ENCODE measurements at regions not wholly inside any gene's neighbourhood (a gene's known extent, or its start where the extent isn't known, plus 50 kb on each side); places are given as distances from the start of the nearest gene placed in this dataset.

- TF ChIP-seq CTCF (IDR thresholded peaks at IDR 0.05; ENCODE audit: extremely low read depth in 1 of 2, insufficient read depth in 1 of 2, low read depth in 1 of 2, low read length in 2 of 2) (no peak), POLR2AphosphoS5 (IDR thresholded peaks at IDR 0.05; ENCODE audit: insufficient read depth, low read depth, low read length) (no peak), POLR2A (IDR thresholded peaks at IDR 0.05; ENCODE audit: low read depth, low read length) (no peak), EZH2 (IDR thresholded peaks at IDR 0.05; ENCODE audit: borderline replicate concordance, low read depth, low read length, severe bottlenecking) (no peak), MAX (IDR thresholded peaks at IDR 0.05; ENCODE audit: insufficient read depth, insufficient read length) (no peak)
Measured at GRCh38 chr9:107940616-107941595, 451.3 kb upstream of the KLF4 start.

All from endothelial cell of umbilical vein (primary cell).